ENCODE measurements at regions not wholly inside any gene's neighbourhood (a gene's known extent, or its start where the extent isn't known, plus 50 kb on each side); places are given as distances from the start of the nearest gene placed in this dataset.

DNA sequence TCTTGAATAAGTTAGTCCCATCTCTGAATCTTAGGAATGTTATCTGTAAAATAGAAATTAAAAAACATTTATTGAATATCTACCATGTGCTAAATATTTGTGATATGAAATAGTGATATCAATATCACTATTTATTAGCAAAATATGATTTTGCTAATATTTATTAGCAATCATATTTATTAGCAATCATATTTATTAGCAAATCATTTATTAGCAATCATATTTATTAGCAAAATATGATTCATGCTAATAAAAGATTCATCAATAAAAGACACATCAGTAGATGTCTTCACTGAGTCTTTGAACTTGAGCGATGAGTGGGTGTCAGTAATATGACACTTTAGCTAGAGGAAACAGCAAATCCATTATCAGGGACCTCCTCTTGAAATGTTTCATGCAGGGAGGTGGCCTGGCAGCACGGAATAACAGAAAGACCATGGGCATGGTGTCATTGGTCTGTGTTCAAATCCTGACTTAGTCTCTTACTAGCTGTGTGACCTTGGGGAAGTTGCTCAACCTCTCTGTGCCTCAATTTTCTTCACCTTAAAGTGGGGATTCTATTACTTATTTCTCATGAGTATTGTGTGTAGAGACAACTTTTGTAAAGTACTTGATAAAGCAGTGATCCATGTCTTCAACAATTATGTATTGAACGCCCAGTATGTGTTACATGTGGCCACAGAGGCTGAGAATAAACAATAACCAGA, 456.2 kb upstream of the MEX3C start:
- H3K4ac ChIP-seq (replicated peaks; ENCODE audit: insufficient read length, low read depth, low read length), result no peak overlapping the region
- H3K27ac ChIP-seq (ENCODE audit: low read depth, low read length), result no peak overlapping the region
- no peak overlapping the region for H4K91ac ChIP-seq (replicated peaks; ENCODE audit: insufficient read length, low read length)
- no peak overlapping the region for H2BK120ac ChIP-seq (replicated peaks; ENCODE audit: low read depth, low read length)
- H2BK12ac ChIP-seq (ENCODE audit: low read depth, low read length), result no peak overlapping the region; the same call in 1 of the 2 replicates
- FAIRE-seq (no peak), DNase-seq (ENCODE audit: low read depth in 1 of 2, low spot score in 2 of 2) (no peak)
- H3K56ac ChIP-seq (replicated peaks; ENCODE audit: insufficient read length, low read depth, low read length), result no peak overlapping the region
- no peak overlapping the region for H2BK20ac ChIP-seq (ENCODE audit: low read length)
- no peaks in the 10 kb centered on the region for H3K23me2 ChIP-seq (ENCODE audit: low read depth, low read length)
- WGBS, 2 experiments (ENCODE audit: extremely low coverage in 1 of 2, insufficient coverage in 1 of 2, insufficient read length in 1 of 2, insufficient replicate concordance in 2 of 2, low coverage in 1 of 2, low lambda C conversion rate in 2 of 2, missing lambda C conversion rate in 1 of 2), result 94% methylated on average over 3 of the region's 3 CpGs; no CpG with 5 or more reads in 1 of the 2 experiments
- H3K36me3 ChIP-seq (ENCODE audit: control insufficient read depth in 2 of 4, insufficient read depth in 4 of 4, low read length in 3 of 4), result no peaks in the 10 kb centered on the region
- H3K79me1 ChIP-seq (ENCODE audit: low read depth, low read length), result no peaks in the 10 kb centered on the region
- no peak overlapping the region for H2BK5ac ChIP-seq (ENCODE audit: low read depth, low read length)
- H3K23ac ChIP-seq (ENCODE audit: insufficient read length), result no peak overlapping the region
- peaks cover 4 to 16% (median 12%) of the 10 kb centered on the region in 4 experiments for H3K4me1 ChIP-seq (replicated peaks in 1 of 4; ENCODE audit: control insufficient read depth in 3 of 4, insufficient read depth in 4 of 4, low read length in 3 of 4)
- CTCF ChIA-PET (ENCODE audit: partially characterized antibody), result no interaction called here
- no peak overlapping the region for H4K8ac ChIP-seq (ENCODE audit: extremely low read depth, insufficient read depth, low read length)
- no peak overlapping the region for H3K4me2 ChIP-seq (ENCODE audit: insufficient read depth in 1 of 2, low read depth in 2 of 2, low read length in 2 of 2)
- H3K18ac ChIP-seq (ENCODE audit: extremely low read depth, low read length), result no peak overlapping the region
- H4K20me1 ChIP-seq (replicated peaks in 1 of 2; ENCODE audit: control insufficient read depth in 1 of 2, insufficient read depth in 2 of 2, low read length in 2 of 2), result no peaks in the 10 kb centered on the region
- no peaks in the 10 kb centered on the region for H3K79me2 ChIP-seq (ENCODE audit: control insufficient read depth in 1 of 2, insufficient read depth in 2 of 2, low read length in 2 of 2)
- H3K14ac ChIP-seq (ENCODE audit: insufficient read length), result no peak overlapping the region
- H3K27me3 ChIP-seq (replicated peaks in 1 of 4; ENCODE audit: control insufficient read depth in 3 of 4, extremely low read depth in 1 of 4, insufficient read depth in 3 of 4, low read length in 3 of 4), result no peaks in the 10 kb centered on the region; a peak in 2 of 7 replicates
- no peak overlapping the region for H4K5ac ChIP-seq (ENCODE audit: insufficient read length, low read depth, low read length)
- H2AK5ac ChIP-seq (ENCODE audit: low read depth, low read length), result no peak overlapping the region
- no peak overlapping the region for H3K9ac ChIP-seq (replicated peaks in 1 of 4; ENCODE audit: extremely low read depth in 1 of 4, low read depth in 3 of 4, low read length in 3 of 4)
- TF ChIP-seq BACH1 (IDR thresholded peaks at IDR 0.05; ENCODE audit: low read length), result no peak
- TF ChIP-seq KDM1A (IDR thresholded peaks at IDR 0.05; ENCODE audit: borderline replicate concordance, low read length), result peak; percentile 53
- POLR2A ChIA-PET (ENCODE audit: partially characterized antibody), result interaction anchor here (0.6 kb wide), 1 partner anchor 862 kb away, joined by 3 read pairs; no protein-coding TSS in a partner anchor
- 0 out of 2 replicates have a peak overlapping the region, but pooled peaks have one; percentile 12 for H2BK15ac ChIP-seq (ENCODE audit: low read length)
- no peak overlapping the region for H2AFZ ChIP-seq (ENCODE audit: low read length)
- no peaks in the 10 kb centered on the region for H3K9me3 ChIP-seq (ENCODE audit: insufficient read depth in 2 of 2, low read depth in 1 of 2, low read length in 1 of 2)
- H3K4me3 ChIP-seq (ENCODE audit: extremely low read depth in 1 of 4, insufficient read depth in 2 of 4, low read depth in 3 of 4, low read length in 4 of 4), result no peak overlapping the region
